HL-60/S4 treated with retinoic acid at 250 ng/mL for 4 days and 3 days (cell line): ENCODE measurements at regions not wholly inside any gene's neighbourhood (a gene's known extent, or its start where the extent isn't known, plus 50 kb on each side); places are given as distances from the start of the nearest gene placed in this dataset.
"Not testable (repeated sequence)": the region's sequence is repeated elsewhere in the genome, so short reads cannot be mapped to it uniquely, and the experiment has no call there.

Experiments used
- in situ Hi-C: fragments of 300-500 bp; cut with MboI; formaldehyde crosslinking; loops from 2 replicates; pipeline ENCODE4 v1.7.0; 2022; ENCODE audit warnings: low sequenced_read_pairs

DNA sequence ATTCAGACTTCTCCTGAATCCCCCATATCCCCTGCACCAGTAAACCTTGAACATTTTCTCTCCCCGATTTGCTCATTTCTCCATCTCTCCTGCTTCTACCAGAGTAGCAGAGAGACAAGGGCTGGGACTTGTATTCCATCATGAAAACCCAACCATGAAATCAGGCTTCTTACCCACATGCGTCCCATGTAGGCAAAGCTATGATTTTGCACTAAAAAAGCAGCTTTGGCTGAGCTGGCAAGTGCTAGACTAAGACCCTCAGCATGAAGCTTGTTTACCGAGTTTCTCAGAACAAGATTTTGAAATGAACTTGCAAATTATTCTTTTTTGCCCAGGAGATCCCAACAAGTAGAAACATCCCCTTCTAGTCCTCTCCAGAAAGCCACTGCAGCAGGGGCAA, 80.3 kb upstream of the RFLNA start:
- in situ Hi-C loops, result no loop called here

DNA sequence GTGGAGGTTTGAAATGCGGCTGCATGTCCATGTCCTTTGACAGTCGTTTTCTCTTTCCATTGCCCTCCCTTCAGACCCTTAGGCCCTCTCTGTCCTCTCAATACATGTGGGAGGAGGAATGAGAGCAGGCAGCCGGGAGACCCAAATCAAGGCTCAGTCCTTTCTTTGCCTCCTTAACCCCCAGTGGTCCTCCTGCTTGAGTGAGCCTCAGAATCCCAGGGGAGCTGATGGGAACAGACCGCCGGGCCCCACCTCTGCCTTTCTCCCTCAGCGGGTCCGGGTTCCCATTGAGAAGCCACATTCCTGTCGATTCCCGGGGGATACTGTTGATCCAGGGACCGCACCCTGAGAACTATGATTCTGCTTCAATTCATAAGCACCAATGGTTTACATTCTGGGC, 77.9 kb upstream of the RFLNA start:
- in situ Hi-C loops, result no loop called here

DNA sequence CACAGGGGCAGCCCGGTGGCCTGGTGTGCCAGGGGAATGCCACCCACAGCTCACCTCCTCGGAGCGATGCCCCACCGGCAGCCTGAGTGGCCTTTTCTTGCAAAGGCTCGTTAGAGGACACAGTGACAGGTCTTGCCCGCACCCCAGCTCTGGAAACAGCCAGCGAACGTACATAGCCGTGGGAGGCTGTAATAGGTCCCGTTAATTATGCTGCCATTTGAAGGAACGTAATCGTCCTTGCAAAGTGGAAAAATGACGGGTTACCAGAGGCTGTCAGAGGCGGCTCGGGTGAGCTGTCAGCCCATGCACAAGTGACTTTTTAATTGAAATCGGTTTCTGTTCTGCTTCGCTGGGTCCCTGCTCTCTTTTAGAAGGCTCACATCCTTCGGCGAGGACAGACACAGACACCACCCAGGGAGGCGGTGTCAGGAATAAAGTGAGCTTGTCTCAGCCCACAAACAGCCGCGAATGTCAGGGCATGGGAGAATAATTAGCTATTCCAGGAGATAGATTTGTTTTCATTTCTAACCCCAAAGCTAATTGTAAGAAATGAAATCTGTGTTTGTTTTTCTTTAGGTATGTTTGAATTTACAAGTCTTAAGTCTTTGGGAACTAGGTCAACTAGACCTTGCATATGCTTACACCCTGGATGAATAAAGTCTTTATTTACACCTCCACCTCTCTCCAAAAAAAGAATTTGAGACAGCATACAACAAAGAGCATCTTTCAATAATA, 77.2 kb upstream of the RFLNA start:
- in situ Hi-C loops, result no loop called here

DNA sequence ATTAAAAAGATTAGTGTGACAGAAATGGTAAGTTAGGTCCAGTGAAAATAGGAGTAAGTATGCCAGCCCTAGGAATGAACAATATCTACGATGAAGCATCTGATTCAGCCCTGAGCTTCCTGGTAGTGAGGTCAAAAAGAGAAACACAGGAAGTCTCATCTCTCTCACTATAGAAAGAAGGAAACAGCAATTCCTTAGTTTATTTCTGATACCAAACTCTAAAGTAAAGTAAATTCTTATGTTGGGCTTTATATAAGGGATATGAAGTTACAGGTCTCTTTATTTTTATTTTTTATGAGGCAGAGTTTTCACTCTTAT, 76.7 kb upstream of the RFLNA start:
- in situ Hi-C loops, result no loop called here

DNA sequence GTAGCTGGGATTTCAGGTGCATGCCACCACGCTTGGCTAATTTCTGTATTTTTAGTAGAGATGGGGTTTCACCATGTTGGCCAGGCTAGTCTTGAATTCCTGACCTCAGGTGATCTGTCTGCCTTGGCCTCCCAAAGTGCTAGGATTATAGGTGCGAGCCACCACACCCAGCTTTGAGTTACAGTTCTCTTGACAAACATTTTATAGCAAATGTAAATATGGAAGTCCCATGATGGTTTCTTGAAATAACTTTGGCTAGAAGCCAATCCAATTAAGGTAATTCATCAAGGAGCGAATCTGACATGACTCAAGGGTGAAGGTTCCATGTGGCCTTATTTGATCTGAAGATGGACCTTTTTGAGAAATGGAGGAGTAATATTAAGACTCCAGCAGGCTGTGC, 76.2 kb upstream of the RFLNA start:
- in situ Hi-C loops, result not testable (repeated sequence)

DNA sequence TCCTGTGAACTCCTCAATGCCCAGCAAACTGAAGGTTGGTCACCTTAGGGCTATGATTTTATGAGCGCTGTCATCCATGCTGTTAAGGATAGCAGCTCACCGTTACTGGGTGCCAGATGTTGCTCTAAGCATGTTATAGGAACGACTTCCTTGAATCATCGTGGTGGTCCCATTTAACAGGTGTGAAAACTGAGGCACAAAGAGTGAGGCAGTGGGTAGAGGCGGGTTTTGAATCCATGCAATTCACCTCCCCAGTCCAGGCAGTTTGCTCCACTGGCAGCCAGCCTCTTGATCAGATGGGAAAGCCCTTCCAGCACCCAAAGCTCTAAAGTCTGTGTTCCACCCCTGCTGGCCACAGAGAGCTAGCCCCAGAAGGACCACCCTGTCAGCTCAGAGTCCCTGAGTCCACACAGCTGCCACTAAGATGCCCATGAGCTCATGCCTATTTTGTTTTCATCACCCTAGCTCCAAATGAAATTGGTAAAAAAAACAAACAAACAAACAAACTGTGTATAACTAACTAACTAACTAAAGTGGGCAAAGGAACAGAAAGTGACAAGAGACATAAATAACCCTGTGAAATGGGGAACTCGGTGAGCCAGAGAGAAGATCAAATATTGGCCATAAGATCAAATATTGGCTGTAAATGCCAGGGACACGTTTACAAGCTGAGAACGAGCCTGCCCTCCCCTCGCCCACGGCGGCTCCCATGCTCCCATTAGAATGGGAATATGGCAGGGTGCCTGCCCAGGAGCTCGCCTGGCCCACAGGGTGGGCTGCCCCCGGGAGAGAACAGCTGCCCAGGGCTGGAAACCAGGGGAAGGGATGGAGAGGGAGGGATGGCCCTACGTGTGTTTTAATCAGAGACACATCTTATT, 72.3 kb upstream of the RFLNA start:
- in situ Hi-C loops, result loop anchor here (5.0 kb wide), 1 partner anchor 45 kb away; no protein-coding TSS in a partner anchor

DNA sequence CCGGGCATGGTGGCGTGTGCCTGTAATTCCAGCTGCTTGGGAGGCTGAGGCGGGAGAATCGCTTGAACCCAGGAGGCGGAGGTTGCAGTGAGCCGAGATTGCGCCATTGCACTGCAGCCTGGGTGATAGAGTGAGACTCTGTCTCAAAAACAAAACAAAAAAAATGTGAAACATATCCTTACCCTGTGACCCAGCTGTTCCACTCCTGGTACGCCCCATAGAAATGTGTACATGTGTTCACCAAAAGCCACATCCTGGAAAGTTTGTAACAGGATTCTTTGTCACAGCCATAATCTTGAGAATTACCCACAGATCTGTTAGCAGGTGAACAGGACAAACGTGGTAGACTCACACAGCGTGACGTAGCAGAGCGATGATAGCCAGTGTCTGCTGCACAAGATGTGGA, 71.2 kb upstream of the RFLNA start:
- in situ Hi-C loops, result loop anchor here (5.0 kb wide), 1 partner anchor 46 kb away; no protein-coding TSS in a partner anchor

DNA sequence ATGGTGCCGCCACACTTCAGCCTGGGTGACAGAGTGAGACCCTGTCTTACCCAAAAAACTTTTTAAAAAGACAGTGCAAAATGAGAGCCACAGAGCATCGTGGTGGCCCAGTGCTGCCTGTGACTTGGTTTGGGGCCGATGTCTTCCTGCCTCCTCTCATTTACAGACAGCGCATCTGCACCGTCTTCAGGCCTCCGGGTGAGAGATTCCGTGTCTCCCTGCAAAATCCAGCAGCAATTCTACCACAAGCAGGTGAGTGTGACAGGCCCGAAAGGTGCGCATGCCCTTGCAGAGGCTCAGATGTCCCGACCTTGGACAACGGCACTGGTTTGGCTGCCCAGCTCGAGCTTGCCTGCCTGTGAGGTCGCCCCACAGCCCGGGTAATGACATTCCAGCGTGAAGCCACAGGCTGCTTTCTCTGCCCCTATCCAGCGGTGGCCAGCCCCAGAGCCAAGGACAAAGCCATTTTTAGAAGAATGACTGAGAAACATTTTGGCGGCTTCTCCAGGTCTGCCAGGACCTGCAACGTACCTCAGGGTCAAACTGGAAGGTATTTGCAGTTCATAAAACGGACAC, 70.3 kb upstream of the RFLNA start:
- in situ Hi-C loops, result loop anchor here (5.0 kb wide), 1 partner anchor 47 kb away; no protein-coding TSS in a partner anchor

DNA sequence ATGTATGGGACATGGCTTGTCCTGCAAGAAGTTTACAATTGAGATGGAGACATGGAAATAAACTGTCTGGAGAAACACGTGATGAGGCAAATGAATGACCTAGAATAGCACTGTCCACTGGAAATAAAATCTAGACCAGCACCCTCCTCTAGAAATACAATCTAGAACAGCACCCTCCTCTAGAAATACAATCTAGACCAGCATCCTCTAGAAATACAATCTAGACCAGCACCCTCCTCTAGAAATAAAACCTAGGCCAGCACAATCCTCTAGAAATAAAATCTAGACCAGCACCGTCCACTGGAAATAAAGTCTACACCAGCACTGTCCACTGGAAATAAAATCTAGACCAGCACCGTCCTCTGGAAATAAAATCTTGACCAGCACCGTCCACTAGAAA, 69.2 kb upstream of the RFLNA start:
- in situ Hi-C loops, result no loop called here

DNA sequence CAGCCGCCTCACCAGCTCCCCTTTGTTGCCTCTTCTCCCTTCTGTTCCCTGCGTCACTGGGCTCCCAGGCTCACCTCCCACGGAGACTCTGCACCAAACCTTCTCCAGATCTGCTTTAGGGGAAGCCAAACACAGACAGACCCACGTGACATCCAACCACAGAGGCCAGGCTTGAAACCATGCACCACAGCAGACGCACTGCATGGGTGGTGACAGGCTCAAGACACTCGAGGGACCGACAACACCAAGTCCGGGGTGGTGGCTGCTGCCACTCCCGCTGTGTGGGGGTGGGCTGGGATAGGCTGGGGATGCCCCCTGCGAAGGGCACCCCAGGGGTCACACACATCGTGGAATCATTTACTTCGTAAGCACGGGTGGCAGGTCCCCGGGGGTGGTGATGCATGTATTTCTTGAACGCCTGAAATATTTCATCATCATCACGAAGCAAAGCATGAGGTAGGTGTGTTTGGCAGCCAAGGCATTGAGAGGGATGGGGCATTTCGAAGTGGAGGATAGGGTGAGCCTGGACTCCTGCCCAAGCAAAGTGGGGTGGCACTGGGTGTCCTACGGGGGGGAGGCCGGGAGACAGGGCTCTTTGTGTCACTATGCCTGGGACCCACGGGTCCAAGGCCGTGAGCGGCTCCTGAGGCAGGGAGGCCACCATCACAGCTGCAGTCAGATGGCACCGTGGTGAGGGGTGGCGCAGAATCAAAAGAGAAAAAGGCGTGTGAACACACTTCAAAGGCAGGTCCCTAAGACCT, 66.8 kb upstream of the RFLNA start:
- in situ Hi-C loops, result no loop called here

DNA sequence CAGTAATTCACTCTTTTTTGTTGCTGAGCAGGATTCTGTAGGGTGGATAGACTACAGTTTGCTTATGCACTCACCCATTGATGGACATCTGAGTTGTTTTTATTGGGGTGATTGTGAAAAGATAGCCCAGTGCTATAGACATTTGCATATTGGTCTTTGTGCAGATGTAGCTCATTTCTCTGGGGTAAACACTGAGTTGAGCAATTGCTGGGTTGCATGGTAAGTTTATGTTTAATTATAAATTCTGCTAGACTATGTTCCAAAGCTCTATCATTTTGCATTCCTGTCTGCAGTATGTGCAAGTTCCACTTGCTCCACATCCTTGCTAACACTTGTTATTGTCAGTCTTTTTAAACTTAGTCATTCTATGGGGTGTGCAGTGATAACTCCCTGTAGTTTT, 65.4 kb upstream of the RFLNA start:
- in situ Hi-C loops, result no loop called here

DNA sequence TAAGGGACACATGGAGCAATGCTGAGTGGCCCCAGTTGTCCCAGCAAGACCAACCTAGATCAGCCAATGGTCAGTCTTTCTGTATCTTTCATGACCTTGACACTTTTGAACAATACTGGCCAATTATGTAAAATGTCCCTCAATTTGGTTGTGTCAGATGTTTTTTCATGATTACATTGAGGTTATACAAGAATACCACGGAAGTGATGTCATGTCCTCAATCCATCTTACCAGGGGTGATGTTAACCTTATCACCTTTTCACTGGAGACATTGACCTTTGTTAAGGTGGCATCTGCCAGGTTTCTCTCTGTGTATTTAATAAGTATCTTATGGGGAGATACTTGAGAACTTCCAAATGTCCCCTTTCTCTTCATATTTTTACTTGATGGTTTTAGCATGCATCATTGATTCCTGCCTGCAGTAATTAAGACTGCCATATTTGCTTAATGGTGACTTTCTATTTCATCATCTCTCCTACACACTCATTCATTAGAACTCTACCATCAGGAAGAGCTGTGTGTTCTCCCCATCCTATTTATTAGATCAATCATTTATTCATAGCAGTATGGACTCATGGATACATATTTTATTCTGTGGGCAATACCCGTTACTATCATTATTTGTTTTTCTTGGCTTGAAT, 64.7 kb upstream of the RFLNA start:
- in situ Hi-C loops, result no loop called here

DNA sequence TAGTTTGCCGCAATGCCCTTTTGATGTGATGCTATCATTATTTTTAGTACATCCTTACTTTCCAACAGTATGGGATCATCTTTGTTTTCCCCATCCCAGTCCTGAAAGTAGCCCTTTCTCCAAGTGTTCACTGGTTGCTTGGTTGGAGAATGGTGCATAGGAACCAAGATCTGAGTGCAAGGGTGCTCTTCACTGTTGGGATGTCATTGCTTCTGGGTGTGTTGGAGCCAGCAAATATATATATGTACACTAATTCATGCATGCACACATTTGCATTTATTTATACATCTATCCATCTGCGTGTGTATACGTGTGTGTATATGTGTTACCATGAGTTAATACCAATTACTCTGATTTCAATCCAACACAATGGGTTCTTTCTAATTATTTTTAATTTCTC, 64.1 kb upstream of the RFLNA start:
- in situ Hi-C loops, result no loop called here

DNA sequence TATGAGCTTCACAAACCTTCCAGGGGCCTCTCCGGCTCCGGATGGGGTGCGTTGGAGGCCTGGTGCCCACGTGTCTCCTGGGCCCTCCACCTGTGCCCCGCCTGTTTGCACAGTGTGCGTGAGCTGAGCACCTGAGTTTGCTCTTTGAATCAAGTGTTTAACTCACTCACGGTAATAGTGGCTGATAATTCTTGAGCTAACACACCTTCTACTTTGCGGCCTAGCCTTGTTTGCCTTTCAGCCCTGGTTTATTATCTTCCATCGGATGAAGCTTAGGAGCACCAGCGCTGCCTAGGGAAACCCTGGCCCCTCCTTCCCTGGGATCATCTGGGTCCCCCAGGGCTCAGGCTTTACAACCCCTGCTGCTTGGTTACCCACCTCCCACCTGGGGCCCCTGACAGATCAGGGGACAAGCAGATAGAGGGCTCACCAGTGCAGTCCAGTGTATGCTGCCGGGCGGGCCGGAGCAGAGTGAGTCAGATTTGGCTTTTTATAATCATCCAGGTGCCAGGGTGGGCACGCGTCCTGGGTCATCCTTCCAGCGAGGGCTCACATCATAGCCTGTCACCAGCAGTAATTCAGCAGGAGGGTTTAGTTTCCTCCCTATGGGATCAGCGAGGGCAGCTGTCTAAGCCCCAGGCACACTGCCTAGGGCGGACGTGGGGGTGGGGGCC, 62.8 kb upstream of the RFLNA start:
- in situ Hi-C loops, result no loop called here

DNA sequence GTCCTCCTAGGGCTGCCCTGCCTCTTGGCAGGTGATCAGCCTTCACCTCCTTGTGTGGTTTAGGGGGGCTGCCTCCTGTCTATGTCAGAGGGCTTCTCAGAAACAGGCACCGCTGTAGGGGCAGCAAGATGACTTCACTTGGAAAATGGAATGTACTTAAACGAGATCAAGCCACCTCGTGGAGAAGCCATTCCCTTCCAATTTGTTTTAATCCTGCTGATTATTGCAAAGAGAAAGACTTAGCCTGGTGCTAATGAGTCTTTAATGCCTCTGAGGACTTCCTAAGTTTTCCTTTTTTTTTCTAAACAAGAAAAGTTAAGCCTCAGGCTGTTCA, 62.3 kb upstream of the RFLNA start:
- in situ Hi-C loops, result no loop called here

DNA sequence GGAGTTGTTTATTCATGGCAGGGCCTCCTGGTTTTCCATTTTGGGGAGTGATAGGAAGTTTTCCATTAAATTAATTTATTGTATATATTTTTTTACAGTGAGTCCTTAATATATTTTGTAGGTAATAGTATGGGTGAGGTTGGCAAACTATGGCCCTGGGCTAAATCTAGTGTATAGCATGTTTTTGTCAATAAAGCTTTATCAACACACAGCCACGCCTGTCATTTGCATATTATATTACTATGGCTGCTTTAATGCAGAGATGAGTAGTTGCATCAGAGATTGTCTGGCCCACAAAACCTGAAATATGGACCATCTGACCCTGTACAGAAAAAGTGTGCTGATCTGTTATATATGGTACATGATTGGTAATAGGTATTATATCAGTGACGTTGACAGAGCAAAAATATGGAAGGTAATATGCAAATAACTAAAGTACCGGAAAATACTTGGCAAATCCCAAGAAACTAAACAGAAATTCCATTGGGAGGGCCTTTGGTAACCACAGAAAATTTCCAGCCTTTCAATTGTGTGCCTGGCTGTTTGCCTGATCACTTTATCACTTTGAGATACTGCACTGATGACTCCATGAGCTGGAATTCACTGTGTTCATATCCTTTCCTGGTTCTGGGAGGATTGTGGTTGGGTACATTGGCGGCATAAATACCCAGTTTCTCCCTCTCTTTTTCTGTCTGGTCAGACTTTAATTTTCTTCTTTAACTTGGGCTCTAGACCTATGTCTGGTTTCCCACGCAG, 61.7 kb upstream of the RFLNA start:
- in situ Hi-C loops, result no loop called here

DNA sequence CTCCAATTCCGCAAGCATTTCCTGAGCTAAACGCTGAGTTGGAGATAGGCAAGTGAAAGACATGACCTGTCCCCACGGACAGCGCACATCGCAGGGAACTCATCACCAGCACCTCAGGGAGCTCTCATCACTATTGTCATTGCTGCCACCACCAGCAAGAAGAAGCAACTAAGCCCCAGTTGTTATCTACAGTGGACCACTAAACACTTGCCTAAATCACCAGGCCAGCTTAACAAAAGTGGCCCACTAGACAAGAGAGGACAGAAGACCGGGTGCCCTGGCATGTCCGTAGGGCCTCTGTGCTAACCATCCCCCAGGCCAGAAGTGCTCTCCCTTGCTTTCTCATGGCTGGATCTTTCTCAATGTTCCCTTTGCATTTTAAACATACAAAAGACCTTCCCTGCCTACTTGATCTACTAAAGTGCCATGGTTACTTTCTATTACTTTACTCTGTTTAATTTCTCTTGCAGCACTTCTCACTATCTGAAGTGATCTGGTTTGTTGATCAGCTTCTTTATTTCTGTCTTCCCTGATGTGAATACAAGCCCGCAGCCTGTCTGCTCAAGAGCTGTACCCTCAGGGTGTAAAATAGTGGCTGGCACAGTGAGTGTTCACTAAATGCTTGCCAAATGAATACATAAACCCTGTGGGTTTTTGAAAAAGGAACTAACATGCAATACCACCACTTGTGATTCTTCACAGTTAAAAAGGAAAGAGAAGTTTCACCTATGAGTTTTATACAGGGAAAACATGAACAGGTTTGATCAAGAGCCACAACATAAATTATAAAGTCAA, 60.9 kb upstream of the RFLNA start:
- in situ Hi-C loops, result no loop called here

DNA sequence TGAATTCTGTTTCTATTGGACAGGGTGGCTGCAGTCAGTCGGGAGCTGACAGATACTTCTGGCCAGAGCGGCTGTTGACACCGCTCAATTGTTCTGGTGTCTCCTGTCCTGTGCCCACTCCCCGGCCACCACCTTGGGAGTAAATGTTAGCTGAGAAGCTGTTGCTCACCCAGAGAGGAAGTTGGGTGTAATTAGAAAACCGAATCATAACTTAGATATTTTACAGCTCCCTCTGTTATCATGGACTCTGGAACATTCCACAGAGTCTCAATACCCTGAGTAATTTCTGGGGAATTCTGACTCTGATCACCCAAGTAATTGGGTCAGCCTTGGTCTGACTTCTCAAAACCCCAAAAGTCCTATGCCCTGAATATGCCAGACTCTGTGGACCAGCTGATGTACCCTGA, 58.3 kb upstream of the RFLNA start:
- in situ Hi-C loops, result no loop called here

DNA sequence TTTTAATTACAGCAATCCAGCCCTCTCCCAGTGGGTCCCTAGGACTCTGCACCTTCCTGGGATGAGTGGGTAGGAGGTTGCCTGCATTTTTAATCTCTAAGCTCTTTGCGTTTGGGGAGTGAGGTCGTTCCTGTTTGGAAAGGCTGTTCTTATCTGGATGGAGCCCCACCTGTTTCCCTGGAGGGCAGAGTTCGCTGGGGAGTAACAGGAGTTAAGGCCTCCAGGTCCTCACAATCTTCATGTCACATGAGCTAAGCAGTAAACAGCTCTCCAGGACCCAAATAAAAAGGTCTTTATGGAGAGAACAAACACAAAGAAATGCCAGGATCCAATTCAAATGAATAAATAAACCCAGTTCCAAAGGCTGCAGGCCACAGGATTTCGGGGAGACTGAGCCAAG, 56.0 kb upstream of the RFLNA start:
- in situ Hi-C loops, result no loop called here
